Stimulated activated CD4-positive, alpha-beta T cell treated with anti-CD3 and anti-CD28 coated beads, Interleukin-15, amount 100 ng/mL, for 24 hours (primary cell): ENCODE measurements at regions not wholly inside any gene's neighbourhood (a gene's known extent, or its start where the extent isn't known, plus 50 kb on each side); places are given as distances from the start of the nearest gene placed in this dataset.

ENCODE experiments used
- DNase-seq: peaks from one replicate; pipeline ENCODE4 v3.0.0-alpha.2; 2020

DNA sequence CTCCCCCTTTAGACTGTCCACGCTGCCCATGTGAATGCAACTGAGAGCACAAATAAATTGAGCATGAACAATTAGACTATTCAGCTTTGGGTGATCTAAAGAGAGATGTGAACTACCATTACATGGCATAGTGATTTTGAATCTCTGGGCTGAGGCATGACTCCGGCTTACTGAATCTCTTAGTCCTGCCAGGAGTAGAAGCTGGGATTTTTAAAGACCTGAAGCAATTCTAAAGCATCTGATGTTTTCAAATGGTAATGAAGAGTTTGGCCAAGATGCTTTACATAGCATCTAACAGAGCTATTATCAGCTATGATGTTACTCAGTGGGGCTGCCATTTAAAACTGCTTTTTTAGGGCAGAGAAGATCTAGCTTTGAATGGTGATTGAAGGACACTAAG is 1059.1 kb downstream of the SORCS3 start:
- DNase-seq: no peak

DNA sequence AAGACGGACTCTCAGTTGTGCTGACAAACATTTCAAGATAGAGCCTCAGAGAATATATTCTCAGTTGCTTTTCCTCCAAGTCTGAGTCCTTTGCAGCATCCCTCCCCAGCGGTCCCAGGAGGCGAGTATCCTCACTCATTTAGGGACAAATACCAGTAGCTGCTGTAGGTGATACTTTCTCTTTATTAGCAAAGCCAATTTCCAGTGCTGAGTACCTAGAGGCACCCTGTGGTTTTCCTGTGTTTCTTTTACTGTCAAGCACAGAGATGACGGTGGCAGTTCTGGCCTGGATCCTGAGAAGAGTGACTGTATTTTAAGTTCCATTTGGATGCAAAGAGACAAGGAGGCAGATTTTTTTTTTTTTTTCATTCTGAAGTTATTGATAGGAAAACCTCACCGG is 1058.4 kb downstream of the SORCS3 start:
- DNase-seq: no peak

DNA sequence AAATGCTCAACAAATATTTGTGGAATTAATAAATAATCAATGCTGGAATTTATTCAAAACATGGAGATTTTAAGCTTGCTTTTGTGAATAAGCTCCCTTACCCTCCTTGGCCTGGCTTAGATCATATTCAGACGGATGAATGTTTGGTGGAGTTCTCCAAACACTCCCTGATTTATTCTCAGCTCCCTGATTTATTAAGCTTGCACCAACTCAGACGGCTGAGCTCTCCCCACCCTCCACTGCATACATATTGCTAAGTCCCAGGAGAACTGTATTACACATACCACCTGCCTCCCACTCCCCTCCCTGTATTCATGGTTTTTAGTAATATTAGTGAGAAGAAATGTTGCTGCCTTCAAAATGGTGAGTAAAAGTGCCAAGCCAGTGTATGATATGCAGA is 1057.5 kb downstream of the SORCS3 start:
- DNase-seq: no peak

DNA sequence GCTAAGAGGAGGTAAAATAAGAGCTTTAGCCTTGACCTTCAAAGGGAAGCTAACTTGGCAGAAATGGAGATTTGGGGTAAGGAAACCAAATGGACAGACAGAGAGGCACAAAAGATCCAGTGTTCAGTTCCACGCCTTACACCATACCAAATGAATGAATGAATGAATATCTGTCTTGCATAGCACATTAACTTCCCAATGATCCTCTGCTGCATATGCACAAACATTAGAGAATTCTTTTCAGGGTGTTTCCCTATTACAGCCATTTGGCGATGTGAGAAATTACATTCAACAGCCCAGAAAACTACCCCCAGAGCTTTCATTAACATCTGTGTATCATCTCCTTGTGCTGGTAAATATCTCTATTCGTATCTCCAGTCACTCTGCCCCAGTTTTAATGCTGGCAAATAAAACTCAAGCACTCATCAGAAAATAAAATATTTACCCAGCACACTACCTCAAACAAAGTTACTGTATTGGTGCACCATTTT is 1056.2 kb downstream of the SORCS3 start:
- no peak for DNase-seq

DNA sequence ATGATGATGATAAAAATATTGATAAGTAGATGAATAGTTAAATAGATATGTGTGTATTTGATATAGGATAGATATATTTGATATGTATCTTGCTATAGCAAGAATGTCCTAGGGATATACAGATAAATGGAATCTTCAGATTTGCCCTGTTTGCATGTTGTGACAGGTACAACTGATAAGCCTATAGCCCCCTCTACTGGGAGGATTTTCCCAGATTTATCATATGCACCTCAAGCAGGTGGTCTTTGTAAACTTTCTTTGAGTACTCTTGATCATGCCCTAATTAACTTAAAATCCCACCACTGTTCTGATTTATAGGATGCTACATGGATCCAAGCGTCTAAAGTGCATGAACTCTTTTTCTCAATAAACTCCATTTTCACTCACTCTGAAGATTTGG is 1050.7 kb downstream of the SORCS3 start:
- no peak for DNase-seq

DNA sequence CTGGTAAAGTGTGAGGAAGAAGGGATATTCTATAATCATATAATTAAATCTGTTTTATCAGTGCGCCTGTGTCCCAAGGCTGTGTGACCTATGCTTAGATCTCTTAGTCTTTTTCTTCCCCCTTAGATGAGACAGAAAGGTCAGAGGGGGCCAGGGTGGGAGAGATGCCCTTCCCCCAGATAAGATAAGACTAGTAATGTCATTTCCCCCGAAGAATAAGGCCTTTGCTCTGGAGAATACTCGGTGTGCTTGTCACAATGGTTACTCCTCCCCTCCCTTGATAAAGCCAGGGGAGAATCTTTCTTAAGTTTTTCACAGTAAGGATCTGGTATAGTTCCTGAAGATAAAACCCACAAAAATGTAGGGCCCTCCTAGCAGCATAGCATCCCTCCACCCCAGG is 1041.8 kb downstream of the SORCS3 start:
- no peak for DNase-seq

DNA sequence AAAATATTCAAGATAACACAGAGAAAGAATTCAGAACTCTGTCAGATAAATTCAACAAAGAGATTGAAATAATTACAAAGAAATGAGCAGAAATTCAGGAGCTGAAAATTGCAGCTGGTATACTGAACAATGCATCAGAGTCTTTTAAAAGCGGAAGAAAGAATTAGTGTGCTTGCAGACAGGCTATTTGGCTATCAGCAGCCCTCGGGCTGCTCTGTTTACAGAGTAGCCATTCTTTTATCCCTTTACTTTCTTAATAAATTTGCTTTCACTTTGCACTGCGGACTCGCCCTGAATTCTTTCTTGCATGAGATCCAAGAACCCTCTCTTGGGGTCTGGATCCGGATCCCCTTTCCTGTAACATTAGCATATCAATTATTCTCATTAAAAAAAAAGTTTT is 1040.0 kb downstream of the SORCS3 start:
- DNase-seq: no peak

DNA sequence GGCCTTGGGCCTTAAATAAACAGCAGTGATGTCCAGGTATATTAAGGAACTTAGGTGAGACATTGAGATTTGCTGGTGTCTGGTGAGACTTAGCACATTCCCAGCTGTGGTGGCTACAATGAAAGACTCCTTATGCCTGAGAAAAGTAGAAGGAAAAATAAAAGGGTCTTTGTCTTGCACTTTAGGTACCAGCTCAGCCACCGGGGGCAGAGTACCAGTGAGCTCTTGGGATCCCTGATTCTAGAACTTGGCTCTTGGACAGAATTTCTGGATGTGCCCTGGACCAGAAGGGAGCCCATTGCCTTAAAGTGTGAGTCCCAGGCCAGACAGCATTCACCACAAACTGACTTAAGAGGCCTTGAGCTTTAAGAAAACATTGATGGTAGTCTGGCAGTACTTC is 1038.7 kb downstream of the SORCS3 start:
- DNase-seq: no peak

DNA sequence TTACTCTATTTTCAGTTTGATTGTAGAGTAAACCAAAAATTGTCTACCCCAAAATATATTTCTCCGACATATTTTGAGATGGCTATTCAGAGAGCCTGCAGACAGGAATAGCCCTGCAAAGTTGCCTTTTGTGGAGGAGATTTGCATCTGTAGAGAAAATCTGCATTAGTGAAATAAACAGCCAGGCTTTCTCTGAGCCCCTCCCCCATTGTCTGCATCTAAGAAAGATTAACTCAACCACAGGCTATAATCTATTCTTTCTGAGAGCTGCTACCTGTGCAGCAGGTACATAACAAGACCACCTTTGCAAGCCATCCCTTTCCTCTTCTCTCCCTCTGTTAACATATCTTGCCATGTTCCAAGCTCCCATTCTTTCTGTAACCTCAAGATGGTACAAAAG is 1034.2 kb downstream of the SORCS3 start:
- no peak for DNase-seq

DNA sequence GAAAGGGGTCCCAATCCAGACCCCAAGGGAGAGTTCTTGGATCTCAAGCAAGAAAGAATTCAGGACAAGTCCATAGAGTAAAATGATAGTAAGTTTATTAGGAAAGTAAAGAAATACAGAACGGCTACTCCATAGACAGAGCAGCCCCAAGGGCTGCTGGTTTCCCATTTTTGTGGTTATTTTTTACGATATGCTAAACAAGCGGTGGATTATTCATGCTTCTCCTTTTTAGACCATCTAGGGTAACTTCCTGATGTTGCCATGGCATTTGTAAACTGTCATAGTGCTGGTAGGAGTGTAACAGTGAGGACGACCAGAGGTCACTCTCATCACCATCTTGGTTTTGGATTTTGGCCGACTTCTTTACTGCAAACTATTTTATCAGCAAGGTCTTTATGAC is 1033.4 kb downstream of the SORCS3 start:
- DNase-seq: no peak

DNA sequence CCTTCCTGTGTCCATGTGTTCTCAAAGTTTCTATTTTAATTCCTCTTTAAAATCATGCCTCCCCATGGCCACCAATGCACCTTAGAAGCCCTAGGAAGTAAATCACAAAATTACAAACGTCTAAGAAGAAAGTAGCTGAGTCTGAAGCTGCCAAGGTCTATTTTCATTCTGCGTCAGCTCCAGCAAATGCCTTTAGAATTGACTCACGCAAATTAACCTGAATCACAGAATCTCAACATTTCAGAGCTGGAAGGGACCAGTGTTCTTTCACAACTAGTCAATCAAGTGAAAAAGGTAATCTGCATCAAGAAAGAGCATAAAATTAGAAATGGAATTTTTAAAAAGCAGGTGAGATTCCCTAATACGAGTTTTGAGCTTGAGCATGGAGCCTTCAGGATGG is 1017.6 kb downstream of the SORCS3 start:
- no peak for DNase-seq

DNA sequence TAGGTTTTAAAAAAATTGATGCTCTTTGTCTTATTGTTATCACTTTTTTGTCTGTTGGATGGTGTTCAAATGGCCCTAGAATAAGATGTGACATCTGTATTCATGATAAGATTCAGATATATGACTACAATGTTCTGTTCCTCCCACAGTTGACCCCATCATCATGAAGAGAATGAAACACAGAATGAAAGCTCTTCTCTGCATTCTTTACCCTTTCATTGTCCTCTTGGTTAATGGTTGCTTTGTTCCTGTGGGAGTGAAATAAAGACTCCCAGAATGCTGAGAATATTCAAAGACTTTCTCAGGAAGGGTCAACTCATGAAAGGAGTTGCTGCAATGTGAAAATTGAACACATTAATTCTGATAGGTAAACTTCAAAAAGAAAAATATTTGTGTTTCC is 1015.8 kb downstream of the SORCS3 start:
- DNase-seq: no peak

DNA sequence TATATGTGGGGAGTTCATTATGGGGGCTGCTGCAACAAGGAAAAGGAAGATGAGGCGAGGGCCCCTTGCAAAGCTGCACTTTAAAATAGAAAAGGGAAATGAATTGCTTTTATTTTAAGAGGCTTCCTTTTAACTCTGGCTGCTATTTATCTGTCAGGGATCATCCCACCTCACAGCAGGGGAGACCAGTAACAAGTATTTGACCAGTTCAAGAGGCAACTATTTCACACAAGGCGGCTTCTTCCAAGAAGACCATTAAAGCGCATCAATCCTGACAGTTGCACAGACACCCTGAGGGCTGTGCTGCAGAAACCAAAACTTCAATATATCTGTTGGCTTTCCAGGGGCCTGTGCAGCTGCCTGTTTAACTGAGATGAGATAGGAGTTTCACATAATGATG is 1009.2 kb downstream of the SORCS3 start:
- no peak for DNase-seq

DNA sequence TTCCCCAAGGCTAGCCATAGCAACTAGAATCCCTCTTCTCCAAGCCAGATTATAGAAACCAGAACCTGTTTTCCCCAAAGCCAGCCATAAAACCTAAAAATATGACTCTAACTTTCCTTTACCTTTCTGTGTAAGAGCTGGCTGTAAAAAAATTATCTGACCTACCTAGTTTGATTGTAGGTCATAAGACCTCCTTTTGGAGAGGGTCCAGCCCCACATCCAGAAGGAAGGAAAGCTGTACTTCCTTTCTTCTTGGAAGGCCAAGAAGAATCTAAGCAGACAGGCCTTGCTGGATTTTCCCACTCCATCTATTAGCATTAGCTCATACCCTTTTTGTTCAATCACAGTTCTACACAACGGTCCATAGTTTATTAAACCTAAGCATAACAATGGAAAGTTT is 1006.3 kb downstream of the SORCS3 start:
- no peak for DNase-seq

DNA sequence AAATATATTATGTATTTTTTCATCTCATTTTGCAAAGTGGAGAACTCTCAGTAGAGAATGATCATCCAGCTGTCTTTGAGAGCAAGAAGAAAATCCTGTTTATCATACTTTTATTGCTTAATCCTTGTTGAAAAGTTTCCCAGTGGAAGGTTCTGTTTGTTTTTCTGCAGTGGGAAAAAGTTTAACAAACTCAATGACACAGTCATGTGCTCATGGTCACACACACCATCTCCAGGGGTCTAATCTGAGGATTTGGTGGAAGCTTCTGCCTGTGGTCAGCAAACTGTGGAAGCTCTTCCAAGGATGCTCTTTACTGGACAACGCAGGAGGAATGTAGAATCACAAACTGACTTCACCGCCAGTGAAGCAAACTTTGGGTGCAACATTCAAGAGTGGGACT is 1003.9 kb downstream of the SORCS3 start:
- DNase-seq: no peak

DNA sequence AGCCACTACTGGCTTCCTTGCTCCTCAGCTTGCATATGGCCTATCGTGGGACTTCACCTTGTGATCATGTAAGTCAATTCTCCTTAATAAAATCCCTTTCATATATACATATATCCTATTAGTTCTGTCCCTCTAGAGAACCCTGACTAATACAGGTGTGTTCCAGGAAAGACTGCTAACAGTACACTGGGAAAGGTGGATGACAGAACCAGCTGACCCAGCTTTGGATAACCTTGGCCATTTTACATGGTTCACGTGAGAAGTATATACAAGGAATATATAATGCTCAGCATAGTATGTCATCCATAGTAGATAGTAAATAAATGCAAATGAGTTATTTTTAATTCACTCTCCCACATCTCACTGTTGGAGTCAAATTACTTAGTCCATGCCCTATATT is 1003.5 kb downstream of the SORCS3 start:
- no peak for DNase-seq

DNA sequence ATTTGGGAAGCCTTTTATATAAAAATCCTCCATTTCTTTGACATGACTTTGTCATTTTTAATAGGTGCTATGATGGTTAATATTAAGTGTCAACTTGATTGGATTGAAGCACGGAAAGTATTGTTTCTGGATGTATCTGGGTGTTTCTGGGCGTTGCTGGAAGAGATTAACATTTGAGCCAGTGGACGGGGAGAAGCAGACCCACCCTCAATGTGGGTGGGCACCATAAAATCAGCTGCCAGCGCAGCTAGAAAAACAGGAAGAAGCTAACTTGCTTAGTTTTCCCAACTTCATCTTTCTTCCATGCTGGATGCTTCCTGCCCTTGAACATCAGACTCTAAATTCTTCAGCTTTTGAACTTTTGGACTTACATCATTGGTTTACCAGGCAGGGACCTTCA is 1003.0 kb downstream of the SORCS3 start:
- no peak for DNase-seq

DNA sequence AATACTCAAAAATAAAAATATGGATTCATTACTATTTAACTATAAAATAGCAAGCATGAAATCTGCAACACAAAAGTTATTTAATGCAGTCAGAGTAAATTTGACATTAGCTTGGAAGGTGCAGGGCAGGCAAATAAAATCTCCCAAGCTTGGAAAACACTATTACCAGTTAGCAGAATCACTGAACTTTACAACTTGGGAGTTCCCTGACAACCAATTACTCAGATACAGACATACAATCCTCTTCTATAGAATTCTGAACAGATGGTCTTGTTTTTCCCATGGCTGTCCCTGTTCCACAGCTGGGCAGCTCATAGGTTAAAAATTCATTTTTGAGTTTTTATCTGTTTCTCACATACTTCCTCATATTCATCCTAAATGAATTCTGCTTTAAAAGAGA is 1002.6 kb downstream of the SORCS3 start:
- DNase-seq: no peak

DNA sequence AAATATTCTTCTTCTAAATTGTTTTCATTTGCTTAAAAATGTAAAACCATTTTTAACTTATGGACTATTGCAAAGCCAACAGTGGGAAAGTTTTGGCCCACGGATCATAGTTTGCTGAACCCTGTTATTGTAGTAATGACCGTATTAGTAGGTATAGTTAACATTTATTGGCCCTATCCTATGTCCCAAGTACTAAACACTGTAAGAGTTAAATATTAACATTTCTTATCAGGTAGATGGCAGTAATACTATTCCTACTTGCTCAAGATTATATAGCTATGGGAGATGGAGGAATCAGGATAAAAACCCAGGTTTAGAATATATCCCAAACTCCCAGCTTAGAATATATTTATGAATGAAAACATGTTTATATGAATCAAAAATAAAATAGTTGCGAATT is 993.2 kb downstream of the SORCS3 start:
- DNase-seq: no peak

DNA sequence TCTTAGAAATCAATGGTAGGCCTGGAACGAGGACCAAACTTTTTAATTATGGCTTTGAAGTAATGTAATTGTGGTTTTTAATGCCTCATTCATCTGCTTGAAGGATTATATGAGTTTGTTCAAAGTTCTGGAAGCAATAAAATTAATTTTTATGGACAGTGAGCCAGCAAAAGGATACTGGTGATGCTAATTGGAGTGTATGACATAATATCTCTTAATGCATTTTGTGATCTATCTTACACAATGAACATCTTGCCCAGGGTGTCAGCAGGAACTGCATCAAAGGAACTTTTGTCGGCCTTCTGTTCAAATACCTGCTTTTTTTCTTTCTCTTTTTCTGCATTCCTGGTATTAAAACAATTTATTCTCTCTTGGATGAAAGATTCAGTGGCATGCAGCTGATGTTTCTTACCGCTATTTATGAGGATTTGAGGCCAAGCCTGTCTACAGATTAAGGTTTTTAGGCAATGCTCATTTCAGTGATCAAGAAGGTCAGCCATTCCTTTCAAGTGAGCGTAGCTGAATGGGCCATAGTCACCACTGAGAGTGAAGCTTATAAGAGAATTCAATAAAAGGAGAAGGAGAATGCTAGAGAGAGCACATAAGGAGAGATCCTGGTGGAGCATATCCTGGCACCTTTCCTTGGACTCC is 974.8 kb downstream of the SORCS3 start:
- no peak for DNase-seq

DNA sequence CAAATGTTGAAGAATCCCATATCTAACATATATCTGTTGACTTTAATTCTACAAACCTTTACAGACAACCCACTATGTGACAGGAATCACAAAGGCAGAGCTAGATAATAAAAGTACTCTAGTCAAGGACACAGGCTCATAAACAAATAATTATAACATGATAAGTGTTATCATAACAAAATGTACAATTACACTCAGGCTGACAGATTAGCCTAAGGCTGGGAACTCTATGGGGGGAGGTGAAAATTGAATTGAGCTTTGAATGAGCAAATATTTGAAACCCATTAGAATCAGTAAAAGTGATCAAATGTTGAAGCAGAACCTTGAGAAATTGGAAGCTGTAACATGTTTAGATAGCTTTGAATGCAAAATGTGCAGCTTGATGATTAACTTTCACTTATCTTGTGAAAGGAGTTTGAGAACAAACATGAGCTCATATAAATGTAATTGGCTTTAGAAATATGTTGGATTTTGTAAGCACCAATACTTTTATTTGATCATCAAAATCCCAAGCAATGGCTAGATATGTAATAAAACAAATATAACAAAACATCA is 970.2 kb downstream of the SORCS3 start:
- DNase-seq: no peak

DNA sequence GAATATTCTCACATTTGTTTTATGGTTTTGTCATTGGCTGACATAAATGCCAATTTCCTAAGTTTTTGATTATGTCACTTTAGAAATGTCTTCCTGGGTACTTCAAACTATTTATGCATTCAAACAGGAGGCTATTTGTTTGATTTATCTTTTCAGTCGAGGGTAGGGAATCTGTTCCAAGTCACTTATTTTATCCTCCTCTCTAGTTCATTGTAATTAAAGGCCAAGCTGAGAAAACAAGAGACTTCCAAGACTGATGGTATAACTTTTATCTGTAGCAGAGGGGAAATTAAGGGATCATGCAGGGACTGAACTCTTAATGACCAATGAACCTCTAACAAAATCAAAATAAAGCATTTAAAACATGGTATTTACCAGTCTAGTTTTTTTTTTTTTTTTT is 968.4 kb downstream of the SORCS3 start:
- no peak for DNase-seq

DNA sequence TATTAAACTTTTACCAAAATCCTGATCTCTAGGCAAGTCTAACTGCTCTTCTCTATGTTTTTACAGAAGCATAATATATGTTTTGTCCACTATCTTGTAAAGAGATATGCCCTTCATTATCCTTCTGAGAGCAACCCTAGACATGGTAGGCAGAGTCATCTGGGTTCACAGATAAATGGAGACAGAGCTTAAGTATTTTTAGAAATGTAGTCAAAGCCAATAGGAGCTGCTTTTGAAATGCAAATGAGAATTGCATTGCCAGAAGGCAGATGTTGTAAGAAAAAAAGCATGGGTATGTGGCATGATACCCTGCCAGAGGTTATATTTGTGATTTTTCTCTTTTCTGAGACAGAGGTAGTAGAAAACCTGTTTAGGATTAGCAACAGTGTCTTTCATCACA is 964.8 kb downstream of the SORCS3 start:
- DNase-seq: no peak

DNA sequence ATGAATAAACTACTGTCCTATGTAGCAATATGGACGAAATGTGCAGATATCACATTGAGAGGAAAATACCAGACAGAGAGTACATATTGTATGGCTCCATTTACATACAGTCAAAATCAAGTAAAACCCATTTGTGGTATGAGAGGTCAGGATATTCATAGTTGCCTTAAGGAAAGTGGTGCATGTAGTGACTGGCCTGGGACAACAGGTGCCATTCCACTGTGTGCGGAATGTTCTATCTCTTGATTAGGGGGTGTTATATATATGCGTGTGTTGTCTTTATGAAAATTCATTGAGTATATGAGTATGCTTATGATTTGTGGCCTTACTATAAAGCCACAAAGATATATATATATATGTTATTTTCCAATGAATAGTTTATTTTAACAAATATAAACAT is 964.0 kb downstream of the SORCS3 start:
- DNase-seq: no peak

DNA sequence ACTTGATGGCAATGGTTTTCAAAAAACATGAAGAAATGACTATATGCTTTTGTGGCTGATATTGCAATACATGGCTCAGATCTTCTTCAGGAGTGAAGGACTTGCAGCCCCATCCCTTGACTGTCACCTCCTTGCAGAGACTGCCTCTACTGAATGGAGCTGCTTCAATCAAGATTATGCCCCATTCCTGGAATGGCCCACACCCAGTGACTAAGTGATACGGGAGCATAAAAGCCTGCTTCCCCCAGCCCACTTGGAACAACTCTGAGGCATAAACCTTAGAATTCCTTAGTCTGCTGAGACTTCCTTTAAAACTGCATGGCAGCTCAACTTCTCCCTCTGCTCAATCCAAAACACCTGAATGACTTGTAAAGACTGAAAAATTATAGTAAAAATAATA is 957.1 kb downstream of the SORCS3 start:
- DNase-seq: no peak
